ENCODE measurements at regions not wholly inside any gene's neighbourhood (a gene's known extent, or its start where the extent isn't known, plus 50 kb on each side); places are given as distances from the start of the nearest gene placed in this dataset.
A peak's percentile ranks its signal among the peaks of the same experiment; 100 is the strongest.

DNA sequence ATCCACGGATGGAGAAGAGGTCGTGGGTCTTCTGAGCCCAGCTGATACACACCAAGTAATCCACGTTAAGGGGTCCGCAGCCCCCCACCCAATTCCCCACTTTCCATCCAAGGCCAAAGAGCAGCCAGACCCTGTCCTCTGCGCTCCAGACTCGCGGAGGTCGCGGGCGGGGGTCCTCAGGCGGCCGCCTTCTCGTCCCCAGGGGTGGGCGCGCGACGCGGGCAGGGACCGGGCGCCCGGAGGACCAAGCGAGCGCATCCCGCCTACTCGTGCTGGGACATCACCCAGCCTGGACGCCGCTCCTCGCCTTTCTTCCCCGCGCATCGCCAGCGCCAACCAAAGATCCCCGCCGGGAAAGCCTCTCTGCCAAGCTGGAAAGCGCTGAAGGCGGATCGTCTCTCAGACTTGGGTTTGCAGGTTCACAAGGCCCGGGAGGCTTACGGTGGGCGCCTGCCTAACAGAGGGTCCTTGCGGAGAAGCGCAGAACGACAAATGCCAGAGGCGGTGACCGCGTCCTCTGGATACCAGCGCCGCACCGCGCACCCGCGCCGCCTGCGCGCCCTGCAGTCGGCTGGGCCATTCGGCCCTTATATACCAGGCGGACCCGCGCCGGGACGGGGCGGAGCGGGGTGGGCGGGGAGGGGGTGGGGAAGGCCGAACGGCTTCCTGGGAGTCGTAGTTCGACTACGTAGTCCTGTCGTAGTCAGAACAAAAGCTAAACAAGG is 471.6 kb downstream of the SOX9 start:
- peak in 54 of 56 donors; percentile 23 to 87 (median 74) for DNase-seq

GRCh38 chr17:72592967-72593325 is 472.1 kb downstream of the SOX9 start:
- no peak for DNase-seq

- DNase-seq: no peak
These were observed 473.4 kb downstream of the SOX9 start for GRCh38 chr17:72594248-72594647.

All from nucleus accumbens (tissue), 56 donors.